Progenitor cell of endocrine pancreas (in vitro differentiated cells): ENCODE measurements at regions not wholly inside any gene's neighbourhood (a gene's known extent, or its start where the extent isn't known, plus 50 kb on each side); places are given as distances from the start of the nearest gene placed in this dataset.

Experiments used
- DNase-seq: peaks from one replicate; pipeline ENCODE4 v3.0.0; 2021; ENCODE audit warnings: low spot score; ENCODE audit not compliant: unreplicated experiment
- H3K27ac Mint-ChIP-seq: 2 replicates; pipeline ENCODE4 v1.8.0; 2021; ENCODE audit warnings: mild to moderate bottlenecking, moderate library complexity, mixed read lengths
- H3K27me3 Mint-ChIP-seq: 2 replicates; pipeline ENCODE4 v1.8.0; 2021; ENCODE audit warnings: mixed read lengths
- H3K36me3 Mint-ChIP-seq: 2 replicates; pipeline ENCODE4 v1.8.0; 2022; ENCODE audit warnings: mixed read lengths; ENCODE audit not compliant: insufficient read depth
- H3K4me1 Mint-ChIP-seq: 2 replicates; pipeline ENCODE4 v1.8.0; 2021; ENCODE audit warnings: low read depth, mixed read lengths
- H3K4me3 Mint-ChIP-seq: 2 replicates; pipeline ENCODE4 v1.8.0; 2021; ENCODE audit warnings: low read depth, mild to moderate bottlenecking, moderate library complexity, mixed read lengths
- H3K9me3 Mint-ChIP-seq: 2 replicates; pipeline ENCODE4 v1.8.0; 2021; ENCODE audit warnings: low read depth, mixed read lengths
- CTCF ChIP-seq: fragments of 200-600 bp; sonication (generic); IDR thresholded peaks from one replicate; pipeline ENCODE4 v1.5.0; 2021; ENCODE audit warnings: antibody characterized with exemption, mild to moderate bottlenecking; ENCODE audit not compliant: unreplicated experiment

- no peak for DNase-seq
- Mint-ChIP-seq H3K27me3 (peaks cover 6% of the 10 kb centered on the region), H3K4me3 (no peak overlapping the region), H3K9me3 (no peaks in the 10 kb centered on the region), H3K36me3 (no peaks in the 10 kb centered on the region), H3K27ac (no peak overlapping the region), H3K4me1 (no peaks in the 10 kb centered on the region)
- TF ChIP-seq CTCF: no peak
Measured at GRCh38 chr7:155167706-155168365, 97.7 kb downstream of the HTR5A start.

DNA sequence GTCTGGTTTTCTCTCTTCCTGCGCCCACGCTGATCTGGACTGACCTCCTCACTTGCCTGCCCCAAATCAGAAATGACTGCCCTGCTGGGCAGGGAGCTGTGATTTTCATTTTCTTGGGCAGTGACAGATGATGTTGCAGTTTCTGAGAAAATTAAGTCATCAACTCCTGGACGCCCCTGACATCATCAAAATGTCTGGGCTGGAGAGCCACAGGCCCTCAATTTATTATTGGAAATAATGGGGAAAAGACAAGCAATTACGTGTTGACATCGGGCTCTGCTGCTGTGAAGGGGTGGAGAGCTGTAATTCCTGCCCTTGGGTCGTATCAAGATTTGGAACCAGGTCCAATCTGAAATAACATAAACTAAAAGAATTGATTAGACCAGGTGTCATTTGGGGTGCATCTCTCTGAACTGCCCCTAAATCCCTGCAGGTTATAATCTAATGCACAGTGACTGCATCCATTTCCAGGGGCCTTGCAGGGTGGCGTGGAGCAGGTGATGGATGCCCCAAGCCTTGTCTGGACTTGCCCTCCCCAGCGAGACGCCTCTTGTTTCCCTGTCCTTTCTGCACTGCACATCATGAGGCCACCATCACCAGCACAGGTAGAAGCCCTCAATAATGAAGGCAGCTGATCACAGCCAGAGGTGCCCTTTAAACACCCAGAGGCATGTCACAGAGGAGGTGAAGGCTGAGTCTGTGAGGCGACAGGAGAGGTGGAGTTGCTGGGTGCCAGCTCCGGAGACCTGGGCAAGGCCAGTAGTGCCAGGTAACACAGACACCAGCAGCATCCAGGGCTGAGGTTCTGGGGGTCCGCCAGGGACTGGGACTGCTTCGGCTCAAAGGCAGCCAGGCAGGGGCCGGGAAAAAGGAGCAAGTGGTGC lies 98.7 kb downstream of the HTR5A start:
- Mint-ChIP-seq H3K36me3 (no peaks in the 10 kb centered on the region), H3K4me1 (no peaks in the 10 kb centered on the region), H3K9me3 (no peaks in the 10 kb centered on the region), H3K27me3 (peaks cover 6% of the 10 kb centered on the region), H3K27ac (no peak overlapping the region), H3K4me3 (no peak overlapping the region)
- TF ChIP-seq CTCF: no peak
- DNase-seq: no peak

- no peak for DNase-seq
- Mint-ChIP-seq H3K36me3 (no peaks in the 10 kb centered on the region), H3K4me1 (no peaks in the 10 kb centered on the region), H3K27me3 (peaks cover 6% of the 10 kb centered on the region), H3K27ac (peak overlapping the region; percentile 26), H3K4me3 (no peak overlapping the region), H3K9me3 (no peaks in the 10 kb centered on the region)
- TF ChIP-seq CTCF: no peak
Measured at GRCh38 chr7:155169498-155170065, 99.5 kb downstream of the HTR5A start.

DNA sequence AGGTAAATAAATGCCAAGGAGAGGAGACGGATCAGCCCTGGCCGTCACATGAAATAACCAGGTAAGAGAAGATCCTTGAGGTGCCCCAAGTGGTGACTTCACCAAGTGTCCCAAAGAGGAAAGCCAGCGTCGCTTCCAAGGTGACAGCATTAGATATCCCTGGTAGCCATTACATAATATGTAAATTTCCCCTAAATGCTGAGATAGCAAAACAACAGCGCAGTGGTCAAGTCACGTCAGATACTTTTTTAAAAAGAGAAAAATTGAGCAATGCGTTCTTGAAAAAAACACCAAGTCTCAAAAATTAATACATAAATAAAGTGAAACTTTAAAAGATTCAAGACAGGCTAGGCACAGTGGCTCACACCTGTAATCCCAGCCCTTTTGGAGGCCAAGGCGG lies 100.2 kb downstream of the HTR5A start:
- DNase-seq: no peak
- peaks cover 6% of the 10 kb centered on the region for H3K27me3 Mint-ChIP-seq
- no peak overlapping the region for H3K4me3 Mint-ChIP-seq
- H3K36me3 Mint-ChIP-seq: no peaks in the 10 kb centered on the region
- no peak for TF ChIP-seq CTCF
- no peak overlapping the region for H3K27ac Mint-ChIP-seq
- H3K4me1 Mint-ChIP-seq: no peaks in the 10 kb centered on the region
- H3K9me3 Mint-ChIP-seq: no peaks in the 10 kb centered on the region

DNA sequence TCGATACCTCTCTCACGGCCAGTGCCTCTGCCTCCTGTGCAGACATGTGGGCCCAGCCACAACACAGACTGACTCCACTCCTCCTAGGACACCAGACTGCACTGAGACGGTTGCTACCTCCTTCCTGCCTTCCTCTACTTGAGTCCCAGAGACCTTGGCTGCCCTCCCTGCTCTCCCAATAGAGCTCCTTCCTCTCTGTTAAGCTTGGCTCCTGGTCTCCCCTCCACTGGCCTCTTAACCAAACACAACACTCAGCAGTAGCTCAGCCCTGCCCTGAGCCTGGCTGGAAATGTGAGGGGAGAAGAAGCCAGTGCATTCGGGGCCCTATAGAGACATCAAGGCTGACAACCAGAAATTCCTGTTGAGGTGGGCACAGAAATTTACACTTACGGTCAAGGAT lies 102.0 kb downstream of the HTR5A start:
- peaks cover 2% of the 10 kb centered on the region for H3K27me3 Mint-ChIP-seq
- no peak overlapping the region for H3K27ac Mint-ChIP-seq
- no peaks in the 10 kb centered on the region for H3K36me3 Mint-ChIP-seq
- no peak for DNase-seq
- H3K9me3 Mint-ChIP-seq: no peaks in the 10 kb centered on the region
- TF ChIP-seq CTCF: no peak
- no peak overlapping the region for H3K4me3 Mint-ChIP-seq
- no peaks in the 10 kb centered on the region for H3K4me1 Mint-ChIP-seq
